HepG2 (cell line): ENCODE measurements at regions not wholly inside any gene's neighbourhood (a gene's known extent, or its start where the extent isn't known, plus 50 kb on each side); places are given as distances from the start of the nearest gene placed in this dataset.

ENCODE experiments used
- ATAC-seq: fragments of 200-7000 bp; cut with Tn5 transposase; 3 replicates; pipeline ENCODE4 v1.9.1; 2020; ENCODE audit warnings: mild to moderate bottlenecking, moderate library complexity
- BruUV-seq: library from RNA; stranded (reverse); fragments of 400-500 nt; replicated peaks from 2 replicates; lab custom pipeline; 2021; lab: Mats Ljungman, UMichigan
- CTCF ChIA-PET: fragments of 300-600 bp; formaldehyde crosslinking; extraction: SDS; loops from one replicate; lab custom pipeline; 2021; ENCODE audit warnings: low total read pairs, inconsistent platforms, low intra/inter-chr PET ratio; lab: Yijun Ruan, JAX
- POLR2A ChIA-PET: fragments of 350-600 bp; sonication (Branson Sonifier 250); formaldehyde crosslinking; loops from one replicate; lab custom pipeline; 2020; ENCODE audit warnings: antibody characterized with exemption, inconsistent platforms; lab: Yijun Ruan, JAX
- DNase-seq: peaks from one replicate; pipeline ENCODE4 v3.0.0-alpha.2; 2015; ENCODE audit warnings: low spot score
- FAIRE-seq: peaks from 3 replicates; lab custom pipeline; 2011; peaks lifted over from hg19 to GRCh38; lab: Jason Lieb, UNC
- H2AFZ ChIP-seq: one replicate; pipeline ENCODE4 v1.6.1; 2011; ENCODE audit warnings: low read length, inconsistent platforms
- H3K27ac ChIP-seq: fragments of 300-600 bp; 3 replicates; pipeline ENCODE4 v1.8.0; 2011; ENCODE audit warnings: mixed run types, mild to moderate bottlenecking, mixed read lengths, low read length, inconsistent platforms; ENCODE audit not compliant: insufficient read depth; ENCODE audit errors: extremely low read length
- H3K27me3 ChIP-seq, 2 experiments: fragments of 200-600 bp in 1 of 2; 2 replicates in 1 of 2; 3 replicates in 1 of 2; pipeline versions ENCODE4 v1.6.0 to v1.8.0; 2011; ENCODE audit warnings: low read length in 2 of 2, mild to moderate bottlenecking in 2 of 2, moderate library complexity in 2 of 2, inconsistent platforms in 1 of 2; ENCODE audit not compliant: insufficient read depth in 2 of 2, control insufficient read depth in 1 of 2
- H3K36me3 ChIP-seq, 2 experiments: fragments of 200-600 bp in 1 of 2; replicated peaks in 1 of 2; 2 replicates in 1 of 2; 3 replicates in 1 of 2; pipeline versions ENCODE4 v1.5.1 to v1.8.0; 2011; ENCODE audit warnings: low read length in 2 of 2, inconsistent platforms in 1 of 2; ENCODE audit not compliant: insufficient read depth in 2 of 2, control insufficient read depth in 1 of 2
- H3K4me1 ChIP-seq: 2 replicates; pipeline ENCODE4 v1.5.1; 2012; ENCODE audit warnings: low read length, inconsistent platforms; ENCODE audit not compliant: insufficient read depth
- H3K4me2 ChIP-seq: 2 replicates; pipeline ENCODE4 v1.6.0; 2011; ENCODE audit warnings: low read depth, low read length, inconsistent platforms
- H3K4me3 ChIP-seq, 3 experiments: fragments of 200-600 bp in 1 of 3; sonication (generic), shearing (Covaris generic) in 1 of 3; replicated peaks in 1 of 3; 2 replicates each; pipeline ENCODE4 v1.5.1; 2011 to 2016; ENCODE audit warnings: low read length in 3 of 3, inconsistent platforms in 2 of 3, low read depth in 2 of 3, mild to moderate bottlenecking in 2 of 3, control low read depth in 1 of 3, mixed read lengths in 1 of 3; ENCODE audit not compliant: insufficient read depth in 1 of 3
- H3K79me2 ChIP-seq: one replicate; pipeline ENCODE4 v1.6.1; 2011; ENCODE audit warnings: low read length, inconsistent platforms; ENCODE audit not compliant: insufficient read depth
- H3K9ac ChIP-seq: 2 replicates; pipeline ENCODE4 v1.6.0; 2011; ENCODE audit warnings: mild to moderate bottlenecking, low read depth, low read length, inconsistent platforms; ENCODE audit not compliant: insufficient read depth
- H3K9me3 ChIP-seq: 2 replicates; pipeline ENCODE4 v1.5.1; 2012; ENCODE audit warnings: mild to moderate bottlenecking, low read length
- H4K20me1 ChIP-seq: 2 replicates; pipeline ENCODE4 v1.6.0; 2011; ENCODE audit warnings: inconsistent platforms, mild to moderate bottlenecking, low read length, moderate library complexity; ENCODE audit not compliant: insufficient read depth
- DRAP1 ChIP-seq: IDR thresholded peaks from 2 replicates; pipeline ENCODE4 v1.6.1; 2016; ENCODE audit warnings: missing genetic modification reagents, missing compliant biosample characterization
- ERF ChIP-seq: IDR thresholded peaks from 2 replicates; pipeline ENCODE4 v1.6.1; 2018; ENCODE audit warnings: missing biosample characterization, missing genetic modification reagents
- GZF1 ChIP-seq: sonication (generic); formaldehyde crosslinking; IDR thresholded peaks from 2 replicates; pipeline ENCODE4 v1.5.1; 2020; ENCODE audit warnings: mild to moderate bottlenecking, missing genetic modification reagents
- PHF8 ChIP-seq: sonication (generic); formaldehyde crosslinking; IDR thresholded peaks from 2 replicates; pipeline ENCODE4 v1.5.0; 2020; ENCODE audit warnings: missing genetic modification reagents
- RELA ChIP-seq: sonication (generic); formaldehyde crosslinking; IDR thresholded peaks from 2 replicates; pipeline ENCODE4 v1.4.0; 2020; ENCODE audit warnings: missing genetic modification reagents
- USF2 ChIP-seq, 2 experiments: sonication (generic) in 1 of 2; formaldehyde crosslinking in 1 of 2; IDR thresholded peaks; 2 replicates each; pipeline versions ENCODE4 v1.5.1 to v1.6.1; 2011 to 2020; ENCODE audit warnings: borderline replicate concordance in 1 of 2, low read depth in 1 of 2, low read length in 1 of 2, mild to moderate bottlenecking in 1 of 2, missing genetic modification reagents in 1 of 2, moderate library complexity in 1 of 2
- ZFP36L2 ChIP-seq: sonication (generic); formaldehyde crosslinking; IDR thresholded peaks from 2 replicates; pipeline ENCODE4 v1.4.0; 2020; ENCODE audit warnings: missing genetic modification reagents
- ZNF274 ChIP-seq: sonication (generic); formaldehyde crosslinking; IDR thresholded peaks from 2 replicates; pipeline ENCODE4 v1.5.1; 2020; ENCODE audit warnings: mild to moderate bottlenecking, missing genetic modification reagents
- ZNF282 ChIP-seq: fragments of 450-650 bp; IDR thresholded peaks from 2 replicates; pipeline ENCODE4 v1.6.1; 2018; ENCODE audit not compliant: partially characterized antibody
- ZNF670 ChIP-seq: sonication (generic); formaldehyde crosslinking; IDR thresholded peaks from 2 replicates; pipeline ENCODE4 v1.8.0; 2022; ENCODE audit warnings: mild to moderate bottlenecking, missing genetic modification reagents, borderline replicate concordance
- ZNF691 ChIP-seq: sonication (generic); formaldehyde crosslinking; IDR thresholded peaks from 2 replicates; pipeline ENCODE4 v1.4.0; 2020; ENCODE audit warnings: missing genetic modification reagents, low read depth, mild to moderate bottlenecking, borderline replicate concordance
- ZNF780A ChIP-seq: sonication (generic); formaldehyde crosslinking; IDR thresholded peaks from 2 replicates; pipeline ENCODE4 v1.8.0; 2022; ENCODE audit warnings: mild to moderate bottlenecking, missing genetic modification reagents, moderate library complexity
- ZNF790 ChIP-seq: sonication (generic); formaldehyde crosslinking; IDR thresholded peaks from 2 replicates; pipeline ENCODE4 v1.8.0; 2022; ENCODE audit warnings: missing genetic modification reagents, mild to moderate bottlenecking, borderline replicate concordance
- WGBS: methylation state at CpG from one replicate; pipeline ENCODE4 v1.1.6; 2017; ENCODE audit warnings: low lambda C conversion rate; 5-methylcytosine and 5-hydroxymethylcytosine counted together
- in situ Hi-C: cut with HindIII; loops from 2 replicates; pipeline ENCODE4 v1.10.0; 2017; ENCODE audit warnings: low pct_unique_long_range_greater_than_20kb; ENCODE audit not compliant: extremely low pct_ligation_motif_present
- intact Hi-C: fragments of 100-400 bp; cut with micrococcal nuclease; formaldehyde crosslinking; loops from one replicate; pipeline ENCODE4 v1.10.0; 2022; ENCODE audit not compliant: unreplicated experiment

- BruUV-seq, result no TSS peak
- POLR2A ChIA-PET, result no interaction called here
- no peak overlapping the region for H3K4me2 ChIP-seq
- no peak for TF ChIP-seq PHF8 (CRISPR knock-in tag)
- TF ChIP-seq GZF1 (CRISPR knock-in tag), result no peak
- TF ChIP-seq ZNF780A (CRISPR knock-in tag), result no peak
- TF ChIP-seq ERF (CRISPR knock-in tag), result no peak
- no peak for TF ChIP-seq RELA
- TF ChIP-seq ZNF670 (CRISPR knock-in tag), result no peak
- TF ChIP-seq ZNF790 (CRISPR knock-in tag), result no peak
- TF ChIP-seq ZNF691, result no peak
- no peak for TF ChIP-seq ZNF274 (CRISPR knock-in tag)
- no peak for TF ChIP-seq ZFP36L2 (CRISPR knock-in tag)
- no peak for TF ChIP-seq DRAP1 (CRISPR knock-in tag)
- TF ChIP-seq ZNF282, result no peak
- TF ChIP-seq USF2 (IDR thresholded peaks at IDR 0.05; ENCODE audit: low read depth, low read length), result no peak
- TF ChIP-seq USF2 (CRISPR knock-in tag; IDR thresholded peaks at IDR 0.05; ENCODE audit: borderline replicate concordance), result no peak
- TF ChIP-seq, all 625 proteins: peak for 0
- Histone ChIP-seq H3K9me3 (no peaks in the 10 kb centered on the region), H3K4me3 (no peak overlapping the region), H3K9ac (no peak overlapping the region), H3K4me1 (peaks cover 14% of the 10 kb centered on the region; the same call in 1 of the 2 replicates), H4K20me1 (peaks cover 1% of the 10 kb centered on the region; the same call in 1 of the 2 replicates), H3K36me3 (no peaks in the 10 kb centered on the region), H3K79me2 (no peaks in the 10 kb centered on the region), H3K27me3 (peaks cover 4 to 23% of the 10 kb centered on the region in 2 experiments; a peak in 4 of 5 replicates), H2AFZ (no peak overlapping the region), H3K27ac (no peak overlapping the region)
- ATAC-seq (no peak), DNase-seq (no peak), FAIRE-seq (no peak)
- 0% methylated on average over 3 of the region's 3 CpGs for WGBS
- CTCF ChIA-PET, result no interaction called here
- in situ Hi-C loops, result no loop called here
- intact Hi-C loops, result loop anchor here (2.0 kb wide), 1 partner anchor 52 kb away; no protein-coding TSS in a partner anchor
Measured at GRCh38 chr20:39106791-39107190, 144.6 kb downstream of the DHX35 start.
